ENCODE measurements at regions not wholly inside any gene's neighbourhood (a gene's known extent, or its start where the extent isn't known, plus 50 kb on each side); places are given as distances from the start of the nearest gene placed in this dataset.

DNA sequence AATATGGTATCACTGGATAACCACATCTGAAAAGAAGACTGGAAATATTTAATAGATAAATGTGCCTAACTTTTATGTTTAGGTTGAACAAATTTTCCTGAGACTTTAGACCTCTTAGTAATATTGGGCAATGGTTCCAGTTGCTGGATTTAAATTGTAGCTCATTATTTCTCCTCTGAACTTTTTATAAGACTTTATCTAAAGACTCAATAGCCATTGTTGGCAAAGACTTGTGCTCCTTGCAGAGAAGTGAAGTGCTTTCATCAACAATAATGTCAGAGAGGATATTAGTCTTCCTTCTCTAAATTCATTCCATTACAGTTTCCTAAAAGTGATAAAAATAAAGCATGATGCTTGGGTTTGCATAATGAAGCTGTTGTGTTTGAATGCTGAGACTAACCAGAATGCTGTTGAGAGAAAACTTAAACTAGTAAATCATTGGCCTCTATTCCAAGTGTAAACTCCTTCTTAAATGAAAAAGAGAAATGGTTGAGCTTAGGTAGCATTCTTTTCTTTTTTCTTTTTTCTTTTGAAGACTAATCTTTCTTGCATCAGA lies 200.2 kb downstream of the TMTC3 start:
- no peaks in the 10 kb centered on the region for H3K36me3 ChIP-seq (ENCODE audit: insufficient read depth, low read length)
- CTCF ChIA-PET = no interaction called here
- H3K9me3 ChIP-seq (ENCODE audit: control insufficient read depth in 1 of 2, insufficient read depth in 1 of 2, low read length in 2 of 2) = peaks cover 0 to 3% of the 10 kb centered on the region in 2 experiments
- Mint-ChIP-seq H3K27me3 (no peaks in the 10 kb centered on the region), H3K27ac (no peak overlapping the region), H3K4me3 (no peak overlapping the region), H3K36me3 (ENCODE audit: low read depth) (no peaks in the 10 kb centered on the region), H3K4me1 (ENCODE audit: low read depth) (no peaks in the 10 kb centered on the region), H3K9me3 (no peaks in the 10 kb centered on the region)
- no peaks in the 10 kb centered on the region for H3K4me1 ChIP-seq (ENCODE audit: insufficient read depth, low read length)
- H3K4me3 ChIP-seq (ENCODE audit: low read length) = no peak overlapping the region
- no peak for TF ChIP-seq CTCF (IDR thresholded peaks at IDR 0.05)
- ATAC-seq (ENCODE audit: poor library complexity) (no peak), DNase-seq (no peak)
- H3K27me3 ChIP-seq (ENCODE audit: control insufficient read depth in 1 of 2, insufficient read depth in 2 of 2, low read length in 2 of 2) = no peaks in the 10 kb centered on the region
- H3K27ac ChIP-seq (ENCODE audit: low read depth in 1 of 2, low read length in 2 of 2) = no peak overlapping the region
- POLR2A ChIA-PET = no interaction called here
- intact Hi-C loops (cut with DNase I, micrococcal nuclease) = no loop called here

- Histone ChIP-seq H3K27me3 (ENCODE audit: control insufficient read depth in 1 of 2, insufficient read depth in 2 of 2, low read length in 2 of 2) (no peaks in the 10 kb centered on the region), H3K9me3 (ENCODE audit: control insufficient read depth in 1 of 2, insufficient read depth in 1 of 2, low read length in 2 of 2) (peaks cover 0 to 3% of the 10 kb centered on the region in 2 experiments), H3K4me3 (ENCODE audit: low read length) (no peak overlapping the region), H3K36me3 (ENCODE audit: insufficient read depth, low read length) (no peaks in the 10 kb centered on the region), H3K27ac (ENCODE audit: low read depth in 1 of 2, low read length in 2 of 2) (no peak overlapping the region), H3K4me1 (ENCODE audit: insufficient read depth, low read length) (no peaks in the 10 kb centered on the region)
- no peaks in the 10 kb centered on the region for H3K9me3 Mint-ChIP-seq
- H3K4me1 Mint-ChIP-seq (ENCODE audit: low read depth) = no peaks in the 10 kb centered on the region
- H3K4me3 Mint-ChIP-seq = no peak overlapping the region
- ChIA-PET POLR2A (no interaction called here), CTCF (interaction anchor here (1.2 kb wide), 1 partner anchor 11 kb away, joined by 3 read pairs; no protein-coding TSS in a partner anchor)
- DNase-seq = no peak
- no peaks in the 10 kb centered on the region for H3K27me3 Mint-ChIP-seq
- H3K27ac Mint-ChIP-seq = no peak overlapping the region
- H3K36me3 Mint-ChIP-seq (ENCODE audit: low read depth) = no peaks in the 10 kb centered on the region
- TF ChIP-seq CTCF (IDR thresholded peaks at IDR 0.05) = no peak
- intact Hi-C loops (cut with DNase I, micrococcal nuclease) = no loop called here
- ATAC-seq (ENCODE audit: poor library complexity) = no peak
Observed at GRCh38 chr12:88351146-88351545, 209.0 kb downstream of the TMTC3 start.

DNA sequence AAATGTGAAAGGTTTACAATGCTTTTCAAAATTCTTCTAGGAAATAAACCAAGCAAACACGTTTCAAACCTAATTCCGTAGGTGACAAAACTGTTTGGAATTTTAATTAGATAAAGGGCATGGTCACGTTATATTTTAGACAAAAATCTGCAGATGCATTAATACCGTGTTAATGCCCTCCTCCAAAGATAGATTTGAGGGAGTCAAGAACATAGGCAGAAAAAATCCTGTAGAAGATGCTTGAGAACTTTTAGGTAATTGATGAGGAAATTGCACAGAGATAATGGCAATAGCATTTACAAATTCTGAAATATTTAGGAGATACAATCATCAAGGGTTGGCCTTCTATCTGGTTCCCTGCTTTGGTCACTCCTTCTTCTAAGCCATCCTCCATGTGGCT lies 212.6 kb downstream of the TMTC3 start:
- H3K4me1 ChIP-seq (ENCODE audit: insufficient read depth, low read length) = no peaks in the 10 kb centered on the region
- H3K36me3 Mint-ChIP-seq (ENCODE audit: low read depth) = no peaks in the 10 kb centered on the region
- intact Hi-C loops (cut with DNase I, micrococcal nuclease) = no loop called here
- H3K4me3 ChIP-seq (ENCODE audit: low read length) = no peak overlapping the region
- ATAC-seq (ENCODE audit: poor library complexity) (no peak), DNase-seq (no peak)
- H3K4me1 Mint-ChIP-seq (ENCODE audit: low read depth) = no peaks in the 10 kb centered on the region
- no peaks in the 10 kb centered on the region for H3K9me3 ChIP-seq (ENCODE audit: control insufficient read depth in 1 of 2, insufficient read depth in 1 of 2, low read length in 2 of 2)
- H3K27ac ChIP-seq (ENCODE audit: low read depth in 1 of 2, low read length in 2 of 2) = no peak overlapping the region
- no peaks in the 10 kb centered on the region for H3K27me3 Mint-ChIP-seq
- no peak overlapping the region for H3K27ac Mint-ChIP-seq
- TF ChIP-seq CTCF (IDR thresholded peaks at IDR 0.05) = no peak
- H3K27me3 ChIP-seq (ENCODE audit: control insufficient read depth in 1 of 2, insufficient read depth in 2 of 2, low read length in 2 of 2) = no peaks in the 10 kb centered on the region
- ChIA-PET POLR2A (no interaction called here), CTCF (no interaction called here)
- H3K36me3 ChIP-seq (ENCODE audit: insufficient read depth, low read length) = no peaks in the 10 kb centered on the region
- no peak overlapping the region for H3K4me3 Mint-ChIP-seq
- no peaks in the 10 kb centered on the region for H3K9me3 Mint-ChIP-seq
